GM18499 (cell line): ENCODE measurements at regions not wholly inside any gene's neighbourhood (a gene's known extent, or its start where the extent isn't known, plus 50 kb on each side); places are given as distances from the start of the nearest gene placed in this dataset.

Experiments
- ATAC-seq: cut with Tn5 transposase; IDR thresholded peaks from one replicate; pipeline ENCODE4 v1.9.1; 2021; ENCODE audit warnings: moderate number of reproducible peaks; ENCODE audit not compliant: insufficient read depth, unreplicated experiment

GRCh38 chr7:136055266-136055665, 78.1 kb upstream of the MTPN start:
- ATAC-seq = no peak

GRCh38 chr7:136053689-136054485, 76.7 kb upstream of the MTPN start:
- no peak for ATAC-seq

- no peak for ATAC-seq
Measured at GRCh38 chr7:136051203-136051928, 74.2 kb upstream of the MTPN start.

GRCh38 chr7:136050462-136050847, 73.3 kb upstream of the MTPN start:
- ATAC-seq = no peak

- ATAC-seq = no peak
Measured at GRCh38 chr7:136049818-136050461, 72.8 kb upstream of the MTPN start.

GRCh38 chr7:136049117-136049516, 72.0 kb upstream of the MTPN start:
- ATAC-seq = no peak

GRCh38 chr7:136046548-136046947, 69.4 kb upstream of the MTPN start:
- no peak for ATAC-seq

GRCh38 chr7:136045992-136046391, 68.8 kb upstream of the MTPN start:
- ATAC-seq = no peak

GRCh38 chr7:136045181-136045580, 68.0 kb upstream of the MTPN start:
- ATAC-seq = no peak

GRCh38 chr7:136039577-136040345, 62.6 kb upstream of the MTPN start:
- no peak for ATAC-seq

- ATAC-seq = no peak
Measured at GRCh38 chr7:136036336-136036735, 59.2 kb upstream of the MTPN start.

- no peak for ATAC-seq
Measured at GRCh38 chr7:136034132-136034531, 57.0 kb upstream of the MTPN start.

- no peak for ATAC-seq
Measured at GRCh38 chr7:136033413-136034031, 56.4 kb upstream of the MTPN start.

- peak; percentile 69 for ATAC-seq
Measured at GRCh38 chr7:136030867-136031318, 53.7 kb upstream of the MTPN start.

GRCh38 chr7:136030330-136030729, 53.2 kb upstream of the MTPN start:
- no peak for ATAC-seq

- ATAC-seq = no peak
Measured at GRCh38 chr7:136027160-136027559, 50.0 kb upstream of the MTPN start.
